ENCODE measurements at regions not wholly inside any gene's neighbourhood (a gene's known extent, or its start where the extent isn't known, plus 50 kb on each side); places are given as distances from the start of the nearest gene placed in this dataset.
"Not testable (repeated sequence)": the region's sequence is repeated elsewhere in the genome, so short reads cannot be mapped to it uniquely, and the experiment has no call there.

DNA sequence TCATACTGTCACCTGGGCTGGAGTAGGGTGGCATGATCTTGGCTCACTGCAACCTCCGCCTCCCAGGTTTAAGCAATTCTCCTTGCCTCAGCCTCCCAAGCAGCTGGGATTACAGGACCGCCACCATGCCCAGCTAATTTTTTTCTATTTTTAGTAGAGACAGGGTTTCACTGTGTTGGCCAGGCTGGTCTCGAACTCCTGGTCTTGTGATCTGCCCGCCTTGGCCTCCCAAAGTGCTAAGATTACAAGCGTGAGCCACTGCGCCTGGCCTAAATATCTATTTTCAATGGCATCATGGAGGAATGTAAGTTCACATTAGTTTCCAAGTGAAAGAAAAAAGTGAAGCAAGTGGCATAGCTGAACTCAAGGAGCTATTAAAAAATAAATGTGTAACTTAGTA, 74.8 kb upstream of the EDEM3 start:
- H3K27me3 Mint-ChIP-seq; H3K27ac Mint-ChIP-seq; ATAC-seq; H3K36me3 Mint-ChIP-seq (ENCODE audit: low read depth); H3K9me3 Mint-ChIP-seq (ENCODE audit: low read depth); POLR2A ChIA-PET; DNase-seq; H3K4me3 Mint-ChIP-seq; intact Hi-C loops (cut with DNase I, micrococcal nuclease): not testable (repeated sequence)
- peaks cover 11% of the 10 kb centered on the region for H3K4me1 Mint-ChIP-seq
- CTCF ChIA-PET: interaction anchor here (0.6 kb wide), 1 partner anchor 32 kb away, joined by 3 read pairs; no protein-coding TSS in a partner anchor

DNA sequence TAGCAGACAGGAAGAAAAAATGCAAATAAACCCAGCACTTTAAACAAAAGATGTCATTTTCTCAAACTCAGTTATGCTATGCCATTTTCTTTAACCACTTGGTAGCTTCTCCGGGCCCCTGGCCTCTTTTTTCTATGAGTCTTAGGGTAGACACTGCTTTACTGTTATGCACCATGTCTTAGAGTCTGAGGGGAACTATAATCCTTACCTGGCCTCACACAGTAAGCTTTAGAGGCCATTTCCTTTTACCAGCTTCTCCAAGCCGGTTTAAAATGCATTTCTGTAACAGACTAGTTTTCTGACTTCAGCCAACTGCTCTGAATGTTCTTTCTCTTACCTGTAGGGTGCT, 73.7 kb upstream of the EDEM3 start:
- Mint-ChIP-seq H3K4me3 (no peak overlapping the region), H3K27ac (no peak overlapping the region), H3K27me3 (no peaks in the 10 kb centered on the region), H3K36me3 (ENCODE audit: low read depth) (peaks cover 6% of the 10 kb centered on the region), H3K9me3 (ENCODE audit: low read depth) (no peaks in the 10 kb centered on the region), H3K4me1 (peaks cover 11% of the 10 kb centered on the region)
- ChIA-PET POLR2A (no interaction called here), CTCF (interaction anchor here (0.6 to 0.8 kb wide), 2 partner anchors 23 to 153 kb away, joined by 4 to 5 read pairs; no protein-coding TSS in a partner anchor)
- DNase-seq (no peak), ATAC-seq (no peak)
- intact Hi-C loops (cut with DNase I, micrococcal nuclease): no loop called here

DNA sequence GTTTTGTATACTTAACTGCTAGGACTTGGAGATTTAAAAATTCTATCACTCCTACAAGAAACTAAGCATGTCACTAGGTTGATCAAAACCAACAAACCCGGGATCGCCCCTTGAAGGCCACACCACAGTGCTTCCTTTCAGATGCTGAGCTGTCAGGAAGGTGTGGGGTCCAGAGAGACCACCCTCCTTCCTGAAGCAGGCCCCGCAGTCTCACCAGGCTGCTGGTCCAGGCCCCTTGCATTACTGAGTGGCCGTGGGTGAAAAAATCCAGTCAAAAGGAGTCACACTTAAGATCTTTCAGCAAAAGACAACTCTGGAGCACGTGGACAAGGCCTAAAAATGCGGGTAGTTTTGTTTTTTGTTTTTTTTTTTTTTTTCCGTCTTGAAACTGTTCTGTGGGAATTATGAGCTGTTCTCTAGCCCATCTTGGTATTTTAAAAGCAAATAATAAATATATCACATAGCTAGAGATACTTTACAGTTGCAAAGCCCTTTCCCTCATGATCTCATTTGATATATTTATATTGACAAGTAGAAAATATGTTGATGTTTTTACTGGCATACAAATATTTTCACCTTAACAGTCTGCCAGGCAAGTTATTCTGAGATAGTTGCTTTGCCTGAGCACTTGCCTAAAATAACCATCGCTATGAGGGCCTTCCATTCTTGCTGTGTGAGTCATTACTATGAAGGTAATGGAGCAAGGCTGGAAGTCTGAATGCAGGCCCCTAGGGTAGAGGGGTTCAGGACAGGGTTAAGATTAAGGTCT, 73.1 kb upstream of the EDEM3 start:
- Mint-ChIP-seq H3K27ac (no peak overlapping the region), H3K27me3 (no peaks in the 10 kb centered on the region), H3K9me3 (ENCODE audit: low read depth) (no peaks in the 10 kb centered on the region), H3K36me3 (ENCODE audit: low read depth) (peaks cover 6% of the 10 kb centered on the region), H3K4me1 (peaks cover 11% of the 10 kb centered on the region), H3K4me3 (no peak overlapping the region)
- ATAC-seq (no peak), DNase-seq (no peak)
- POLR2A ChIA-PET: no interaction called here
- intact Hi-C loops (cut with DNase I, micrococcal nuclease): no loop called here
- CTCF ChIA-PET: interaction anchor here (0.6 kb wide), 1 partner anchor 154 kb away, joined by 5 read pairs; no protein-coding TSS in a partner anchor

DNA sequence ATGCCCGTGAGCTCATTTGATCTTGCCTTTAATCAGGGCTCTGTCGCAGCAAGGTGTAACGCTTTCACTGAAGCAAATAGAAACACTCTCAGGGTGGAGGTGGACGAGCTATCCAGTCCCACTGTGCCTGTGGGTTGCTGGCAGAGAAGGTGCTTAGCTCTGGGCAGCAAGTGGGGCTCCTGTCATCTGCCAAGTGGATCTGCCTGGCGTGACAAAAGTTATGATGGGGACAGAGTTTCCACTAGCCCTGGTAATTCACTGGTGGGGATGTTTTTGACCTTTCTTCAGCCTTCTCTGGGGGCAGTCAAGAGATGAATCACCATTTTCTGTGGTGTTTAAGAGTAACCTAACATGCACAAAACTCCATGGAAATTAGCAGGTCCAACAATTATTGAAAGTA, 71.3 kb upstream of the EDEM3 start:
- no peaks in the 10 kb centered on the region for H3K27me3 Mint-ChIP-seq
- CTCF ChIA-PET: no interaction called here
- H3K4me1 Mint-ChIP-seq: peaks cover 11% of the 10 kb centered on the region
- H3K9me3 Mint-ChIP-seq (ENCODE audit: low read depth): no peaks in the 10 kb centered on the region
- intact Hi-C loops (cut with DNase I, micrococcal nuclease): no loop called here
- ATAC-seq (no peak), DNase-seq (no peak)
- H3K36me3 Mint-ChIP-seq (ENCODE audit: low read depth): peaks cover 6% of the 10 kb centered on the region
- H3K27ac Mint-ChIP-seq: no peak overlapping the region
- no peak overlapping the region for H3K4me3 Mint-ChIP-seq
- POLR2A ChIA-PET: no interaction called here

DNA sequence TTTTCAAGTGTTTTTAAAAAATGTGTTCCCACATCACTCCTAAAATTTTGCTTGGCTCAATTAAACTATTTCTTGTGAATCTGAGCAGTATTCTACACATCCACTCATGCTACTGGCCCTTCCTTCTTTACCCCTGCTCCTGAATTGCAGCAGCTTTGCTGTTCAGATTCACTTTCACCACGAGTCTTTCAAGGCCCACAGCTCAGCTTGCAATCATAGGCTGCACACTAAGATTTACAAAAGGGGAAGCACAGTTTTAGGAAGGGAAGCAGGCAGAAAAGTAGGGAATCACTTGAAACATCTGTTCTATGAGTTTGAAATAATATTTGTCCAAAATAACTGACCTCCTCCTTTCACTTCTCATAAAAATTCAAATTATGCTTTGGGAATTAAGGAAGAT, 70.9 kb upstream of the EDEM3 start:
- ChIA-PET POLR2A (no interaction called here), CTCF (no interaction called here)
- intact Hi-C loops (cut with DNase I, micrococcal nuclease): no loop called here
- H3K27ac Mint-ChIP-seq: no peak overlapping the region
- ATAC-seq: no peak
- no peak for DNase-seq
- no peak overlapping the region for H3K4me3 Mint-ChIP-seq
- no peaks in the 10 kb centered on the region for H3K9me3 Mint-ChIP-seq (ENCODE audit: low read depth)
- peaks cover 9% of the 10 kb centered on the region for H3K36me3 Mint-ChIP-seq (ENCODE audit: low read depth)
- H3K27me3 Mint-ChIP-seq: no peaks in the 10 kb centered on the region
- peaks cover 14% of the 10 kb centered on the region for H3K4me1 Mint-ChIP-seq

DNA sequence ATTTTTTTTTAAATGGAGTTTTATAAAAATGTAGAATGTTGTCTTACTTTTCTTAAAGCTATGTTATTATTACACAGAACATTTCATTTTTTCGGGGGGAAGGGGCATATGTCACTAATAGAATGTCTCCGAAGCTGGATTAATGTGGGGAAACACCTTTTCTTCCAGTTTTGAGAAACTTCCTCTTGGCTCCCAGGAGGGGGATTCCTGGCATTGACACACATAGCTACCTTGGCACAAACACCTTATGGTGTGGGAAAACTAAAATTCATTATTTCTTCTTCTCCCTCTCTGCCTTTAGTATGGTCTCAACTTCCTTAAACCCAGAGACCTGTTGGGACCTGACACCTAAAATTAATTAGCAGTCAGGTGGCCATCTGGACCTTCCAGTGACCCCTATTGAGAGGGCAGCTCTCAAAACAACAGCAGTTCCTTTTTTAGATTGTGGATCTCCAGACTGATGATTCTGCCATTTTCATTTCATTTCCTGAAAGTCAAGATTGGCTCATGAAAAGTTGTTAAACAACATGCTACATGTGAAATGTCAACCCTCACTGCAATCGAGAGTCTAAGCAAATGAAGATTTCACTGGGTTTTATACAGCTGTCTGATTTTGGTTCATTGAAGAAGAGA, 70.1 kb upstream of the EDEM3 start:
- ATAC-seq: no peak
- intact Hi-C loops (cut with DNase I, micrococcal nuclease): no loop called here
- peaks cover 18% of the 10 kb centered on the region for H3K4me1 Mint-ChIP-seq
- H3K27me3 Mint-ChIP-seq: no peaks in the 10 kb centered on the region
- ChIA-PET CTCF (no interaction called here), POLR2A (interaction anchor here (0.6 kb wide), 1 partner anchor 468 kb away, joined by 3 read pairs; no protein-coding TSS in a partner anchor)
- no peak overlapping the region for H3K27ac Mint-ChIP-seq
- H3K9me3 Mint-ChIP-seq (ENCODE audit: low read depth): no peaks in the 10 kb centered on the region
- no peak overlapping the region for H3K4me3 Mint-ChIP-seq
- no peak for DNase-seq
- H3K36me3 Mint-ChIP-seq (ENCODE audit: low read depth): peaks cover 9% of the 10 kb centered on the region

DNA sequence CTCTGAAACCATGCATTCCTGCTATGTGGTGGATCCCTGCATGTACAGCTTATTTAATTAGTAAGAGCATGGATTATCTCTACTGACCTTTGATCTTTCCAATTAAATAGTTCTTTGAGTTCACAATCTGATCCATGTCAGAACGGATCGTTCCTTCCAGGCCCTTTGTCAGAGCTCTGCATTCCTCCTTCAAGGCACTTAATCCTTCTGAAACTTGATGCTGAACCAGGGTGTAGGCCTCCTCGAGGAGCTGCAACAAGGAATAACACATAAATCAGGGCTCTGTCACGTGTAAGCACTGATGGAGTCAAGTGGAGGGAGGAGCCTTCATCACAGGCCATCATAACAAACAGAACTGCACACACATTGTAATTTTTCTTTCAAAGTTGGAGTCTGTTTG, 68.4 kb upstream of the EDEM3 start:
- no peak overlapping the region for H3K27ac Mint-ChIP-seq
- CTCF ChIA-PET: interaction anchor here (0.5 to 1.1 kb wide), 3 partner anchors 9 to 1254 kb away, joined by 3 to 4 read pairs (median 3); no protein-coding TSS in a partner anchor
- peaks cover 18% of the 10 kb centered on the region for H3K4me1 Mint-ChIP-seq
- ATAC-seq: no peak
- intact Hi-C loops (cut with DNase I, micrococcal nuclease): no loop called here
- no peaks in the 10 kb centered on the region for H3K27me3 Mint-ChIP-seq
- no peak overlapping the region for H3K4me3 Mint-ChIP-seq
- H3K9me3 Mint-ChIP-seq (ENCODE audit: low read depth): no peaks in the 10 kb centered on the region
- H3K36me3 Mint-ChIP-seq (ENCODE audit: low read depth): peaks cover 15% of the 10 kb centered on the region
- no peak for DNase-seq
- POLR2A ChIA-PET: no interaction called here

DNA sequence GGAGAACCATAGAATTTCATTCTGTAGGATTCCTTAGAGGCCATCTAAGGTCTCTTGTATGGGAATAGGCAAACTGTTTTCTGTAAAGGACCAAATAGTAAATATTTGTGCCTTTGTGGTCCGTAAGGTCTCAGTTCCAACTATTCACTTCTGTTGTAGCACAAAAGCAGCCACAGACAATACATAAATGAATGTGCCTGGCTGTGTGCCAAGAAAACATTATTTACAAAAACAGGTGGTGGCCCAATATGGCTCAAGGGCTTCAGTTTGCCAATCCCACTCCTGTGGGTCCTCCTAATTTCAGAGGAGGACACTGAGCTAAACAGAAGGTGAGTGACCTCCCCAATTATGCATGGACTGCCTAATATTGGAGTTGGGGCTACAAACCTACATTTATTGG, 67.6 kb upstream of the EDEM3 start:
- ATAC-seq (no peak), DNase-seq (no peak)
- H3K9me3 Mint-ChIP-seq (ENCODE audit: low read depth): peaks cover 2% of the 10 kb centered on the region
- peaks cover 18% of the 10 kb centered on the region for H3K4me1 Mint-ChIP-seq
- CTCF ChIA-PET: interaction anchor here (0.9 kb wide), 1 partner anchor 17 kb away, joined by 3 read pairs; no protein-coding TSS in a partner anchor
- intact Hi-C loops (cut with DNase I, micrococcal nuclease): no loop called here
- POLR2A ChIA-PET: no interaction called here
- no peak overlapping the region for H3K4me3 Mint-ChIP-seq
- no peaks in the 10 kb centered on the region for H3K27me3 Mint-ChIP-seq
- H3K36me3 Mint-ChIP-seq (ENCODE audit: low read depth): peaks cover 22% of the 10 kb centered on the region
- no peak overlapping the region for H3K27ac Mint-ChIP-seq

DNA sequence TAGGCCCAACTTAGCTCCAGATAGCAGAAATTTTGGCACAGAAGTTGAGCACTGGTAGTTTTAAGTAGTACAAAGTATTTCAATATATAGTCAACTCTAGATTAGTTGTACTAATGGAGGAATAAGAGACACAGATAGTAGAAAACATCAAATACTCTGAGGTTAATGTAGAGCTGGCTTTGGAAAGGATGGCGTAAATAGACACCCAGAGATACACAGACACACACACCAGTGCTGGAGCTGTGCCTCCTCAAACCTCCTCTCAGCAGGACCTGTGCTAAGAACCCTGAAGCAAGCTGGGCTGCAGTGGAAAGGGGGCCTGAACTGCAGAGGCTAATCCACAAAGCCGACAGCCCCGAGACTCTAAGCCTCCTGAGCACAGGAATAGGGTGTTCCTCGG, 67.0 kb upstream of the EDEM3 start:
- intact Hi-C loops (cut with DNase I, micrococcal nuclease): no loop called here
- ATAC-seq (no peak), DNase-seq (no peak)
- CTCF ChIA-PET: interaction anchor here (1.5 kb wide), 1 partner anchor 16 kb away, joined by 7 read pairs; no protein-coding TSS in a partner anchor
- Mint-ChIP-seq H3K9me3 (ENCODE audit: low read depth) (peaks cover 2% of the 10 kb centered on the region), H3K4me1 (peaks cover 18% of the 10 kb centered on the region), H3K4me3 (no peak overlapping the region), H3K27me3 (no peaks in the 10 kb centered on the region), H3K27ac (no peak overlapping the region), H3K36me3 (ENCODE audit: low read depth) (peaks cover 25% of the 10 kb centered on the region)
- POLR2A ChIA-PET: no interaction called here

DNA sequence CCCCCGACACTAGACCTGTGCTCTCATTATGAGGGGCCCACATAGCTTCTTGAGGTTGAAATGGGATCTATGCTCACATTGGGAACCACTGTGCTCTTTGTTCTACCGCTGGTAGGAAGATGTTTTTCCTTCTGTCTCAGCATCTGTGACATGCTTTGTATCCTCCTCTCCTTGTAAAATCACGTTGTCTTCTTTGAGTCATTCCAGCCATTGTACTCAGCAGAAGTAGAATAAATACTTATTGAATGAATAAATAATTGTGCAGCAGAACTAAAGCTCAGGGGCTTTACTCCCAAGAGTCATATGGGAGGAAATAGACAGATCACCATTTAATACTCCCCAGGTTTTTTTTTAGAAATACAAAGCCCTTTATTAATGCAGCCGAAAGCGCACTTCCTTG, 66.3 kb upstream of the EDEM3 start:
- peaks cover 14% of the 10 kb centered on the region for H3K4me1 Mint-ChIP-seq
- ATAC-seq: no peak
- no peak overlapping the region for H3K4me3 Mint-ChIP-seq
- no peaks in the 10 kb centered on the region for H3K27me3 Mint-ChIP-seq
- ChIA-PET CTCF (interaction anchor here (1.5 kb wide), 1 partner anchor 15 kb away, joined by 7 read pairs; no protein-coding TSS in a partner anchor), POLR2A (no interaction called here)
- H3K9me3 Mint-ChIP-seq (ENCODE audit: low read depth): peaks cover 2% of the 10 kb centered on the region
- DNase-seq: no peak
- no peak overlapping the region for H3K27ac Mint-ChIP-seq
- H3K36me3 Mint-ChIP-seq (ENCODE audit: low read depth): peaks cover 25% of the 10 kb centered on the region
- intact Hi-C loops (cut with DNase I, micrococcal nuclease): no loop called here

DNA sequence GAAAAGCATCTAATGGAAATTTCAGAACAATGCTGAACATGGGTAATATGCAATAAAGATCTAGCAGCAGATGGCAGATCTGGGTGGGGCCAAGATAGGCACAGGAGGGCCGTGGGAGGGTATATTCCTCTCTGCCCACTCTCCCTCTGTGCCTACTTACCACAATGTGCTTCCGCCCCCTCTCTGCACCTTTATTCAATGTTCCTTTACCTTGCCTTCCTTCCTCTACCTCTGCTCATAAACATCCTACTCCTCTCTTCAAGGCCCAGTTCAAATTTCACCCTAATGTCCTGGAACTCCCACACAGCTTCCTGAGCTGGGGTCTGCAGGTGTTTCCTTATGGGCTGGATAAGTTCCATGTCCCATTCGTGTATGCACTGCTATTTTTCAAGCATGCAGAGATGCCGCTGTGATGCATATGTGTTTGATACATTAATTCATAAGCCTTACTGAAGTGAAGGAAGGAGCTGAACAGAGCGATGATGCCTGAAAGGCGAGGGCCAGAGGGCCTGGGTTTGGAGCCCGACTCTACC, 65.6 kb upstream of the EDEM3 start:
- peaks cover 2% of the 10 kb centered on the region for H3K9me3 Mint-ChIP-seq (ENCODE audit: low read depth)
- H3K4me1 Mint-ChIP-seq: peaks cover 12% of the 10 kb centered on the region
- DNase-seq (no peak), ATAC-seq (no peak)
- ChIA-PET CTCF (interaction anchor here (1.4 to 1.5 kb wide), 2 partner anchors 14 to 161 kb away, joined by 3 to 7 read pairs; no protein-coding TSS in a partner anchor), POLR2A (no interaction called here)
- no peak overlapping the region for H3K27ac Mint-ChIP-seq
- H3K4me3 Mint-ChIP-seq: no peak overlapping the region
- intact Hi-C loops (cut with DNase I, micrococcal nuclease): no loop called here
- peaks cover 25% of the 10 kb centered on the region for H3K36me3 Mint-ChIP-seq (ENCODE audit: low read depth)
- no peaks in the 10 kb centered on the region for H3K27me3 Mint-ChIP-seq

DNA sequence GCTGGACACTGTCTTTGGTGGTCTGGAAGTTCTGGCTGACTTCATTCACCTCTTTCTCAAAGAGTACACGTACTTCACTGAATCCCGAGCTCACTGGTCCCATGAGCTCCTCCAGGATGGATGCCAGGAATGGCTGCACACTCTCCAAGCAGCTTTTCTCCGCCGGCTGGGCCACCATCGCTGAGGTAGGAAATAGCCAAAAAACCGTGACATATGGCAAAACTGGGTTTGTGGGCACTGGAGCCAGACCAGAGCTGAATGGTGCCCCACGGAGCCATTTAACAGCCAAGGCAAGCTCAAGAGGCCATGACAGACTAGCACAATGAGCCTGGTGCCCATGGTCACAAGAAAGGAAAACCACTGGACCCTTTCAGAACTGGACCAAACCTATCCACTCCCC, 64.0 kb upstream of the EDEM3 start:
- Mint-ChIP-seq H3K4me3 (no peak overlapping the region), H3K9me3 (ENCODE audit: low read depth) (peaks cover 2% of the 10 kb centered on the region), H3K27me3 (no peaks in the 10 kb centered on the region), H3K27ac (no peak overlapping the region), H3K36me3 (ENCODE audit: low read depth) (peaks cover 25% of the 10 kb centered on the region), H3K4me1 (peaks cover 8% of the 10 kb centered on the region)
- intact Hi-C loops (cut with DNase I, micrococcal nuclease): no loop called here
- ChIA-PET POLR2A (no interaction called here), CTCF (interaction anchor here (0.6 to 1.4 kb wide), 5 partner anchors 10 to 350 kb away, joined by 3 to 6 read pairs (median 3); no protein-coding TSS in a partner anchor)
- DNase-seq (no peak), ATAC-seq (no peak)
